ENCODE measurements at regions not wholly inside any gene's neighbourhood (a gene's known extent, or its start where the extent isn't known, plus 50 kb on each side); places are given as distances from the start of the nearest gene placed in this dataset.
A peak's percentile ranks its signal among the peaks of the same experiment; 100 is the strongest.

DNA sequence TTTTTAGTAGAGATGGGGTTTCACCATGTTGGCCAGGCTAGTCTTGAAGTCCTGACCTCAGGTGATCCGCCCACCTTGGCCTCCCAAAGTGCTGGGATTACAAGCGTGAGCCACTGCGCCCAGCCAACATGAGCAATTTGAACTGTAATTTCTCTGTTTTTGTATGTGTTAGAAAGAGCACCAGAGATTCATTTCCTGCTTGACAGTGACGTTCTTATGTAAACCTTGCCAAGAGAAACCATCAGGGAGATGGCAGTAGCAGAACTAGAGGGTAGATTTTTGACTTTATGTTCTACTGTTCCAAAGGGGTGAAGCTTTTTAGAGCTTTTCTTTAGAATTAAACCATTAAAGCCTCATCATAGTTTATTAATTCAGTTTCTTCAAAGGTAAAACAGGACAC lies 148.1 kb upstream of the UMPS start:
- no peak for DNase-seq

DNA sequence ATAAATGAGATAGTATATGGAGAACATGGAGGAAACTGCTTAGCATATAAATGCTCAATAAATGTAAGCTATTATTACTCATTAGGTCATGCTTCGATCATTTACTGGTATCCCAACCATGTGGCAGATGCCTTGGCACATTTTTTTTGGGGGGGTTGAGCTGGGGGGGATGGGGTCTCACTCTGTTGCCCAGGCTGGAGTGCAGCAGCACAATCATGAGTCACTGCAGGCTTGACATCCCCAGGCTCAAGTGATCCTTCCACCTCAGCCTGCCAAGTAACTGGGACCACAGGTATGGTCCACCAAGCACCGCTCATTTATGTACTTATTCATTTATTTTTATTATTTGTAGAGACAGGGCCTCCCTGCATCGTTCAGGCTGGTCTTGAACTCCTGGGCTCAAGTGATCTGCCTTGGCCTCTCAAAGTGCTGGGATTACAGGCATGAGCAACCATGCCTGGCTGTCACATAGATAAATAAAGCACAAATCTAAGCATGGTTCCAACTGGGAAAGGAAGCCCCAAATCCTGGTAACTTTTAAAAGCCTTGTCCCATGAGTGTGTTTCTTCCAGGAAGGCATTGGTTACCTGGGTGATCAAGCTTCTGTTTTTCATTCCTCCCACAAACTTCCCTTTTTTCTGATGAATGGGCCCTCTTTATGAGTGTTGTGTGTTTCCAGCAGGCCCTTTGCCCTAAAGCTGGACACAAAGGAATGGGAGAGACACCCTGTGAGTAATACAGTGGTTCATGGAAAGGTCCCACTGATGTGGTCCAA lies 147.4 kb upstream of the UMPS start:
- DNase-seq, result no peak

DNA sequence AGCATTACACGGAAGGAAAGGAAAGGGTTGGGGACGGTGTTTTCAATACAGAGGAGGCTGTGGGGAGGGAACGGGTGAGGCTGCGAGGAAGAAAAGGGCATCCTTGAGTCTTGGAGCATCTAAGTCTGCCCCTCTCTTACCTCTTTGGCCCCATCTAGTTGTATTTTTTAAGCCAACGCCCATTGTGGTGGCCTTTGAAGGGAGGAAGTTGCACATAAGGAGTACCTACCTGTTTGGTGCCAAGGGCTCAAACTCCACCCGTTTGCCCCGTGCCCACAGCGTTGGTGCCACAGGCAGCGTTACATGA lies 146.1 kb upstream of the UMPS start:
- no peak for DNase-seq

DNA sequence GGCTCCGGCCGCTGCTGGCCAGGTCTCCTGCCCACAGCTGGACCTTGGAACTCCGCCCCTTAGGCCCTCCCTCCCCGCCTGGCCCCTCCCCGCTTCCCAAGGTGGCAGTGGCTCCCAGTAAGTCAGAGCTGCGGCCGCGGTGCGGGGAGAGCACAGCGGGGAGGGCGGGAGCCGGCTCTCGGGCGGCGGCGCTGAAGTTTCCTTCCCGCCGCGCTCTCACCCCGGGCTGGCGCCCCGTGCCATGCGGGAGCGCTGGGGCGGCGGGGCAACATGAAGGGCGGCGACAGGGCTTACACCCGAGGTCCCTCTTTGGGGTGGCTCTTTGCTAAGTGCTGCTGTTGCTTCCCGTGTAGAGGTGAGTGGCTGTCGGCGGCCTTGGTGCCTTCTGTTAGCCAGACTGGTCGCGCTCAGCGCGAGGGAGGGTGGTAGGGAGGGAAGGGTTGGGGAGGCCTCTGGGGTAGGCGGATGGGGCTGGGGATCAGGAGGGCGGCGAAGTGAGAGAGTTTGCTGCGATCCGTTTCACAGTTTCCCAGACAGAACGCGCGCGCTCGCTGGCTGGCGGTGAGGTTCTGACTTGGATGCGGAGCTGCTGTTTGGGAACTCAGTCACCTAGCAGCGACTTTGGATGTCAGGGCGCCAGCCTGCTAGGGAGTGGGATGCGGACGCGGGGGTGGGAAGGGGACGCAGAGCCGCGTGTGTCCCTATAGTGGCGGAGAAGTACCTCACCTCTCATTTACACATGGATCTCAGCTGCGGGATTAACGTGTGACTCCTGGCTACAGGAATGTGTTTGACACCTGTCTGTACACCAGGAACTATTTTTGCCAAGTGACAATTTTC lies 145.5 kb upstream of the UMPS start:
- DNase-seq, result peak; percentile 73

DNA sequence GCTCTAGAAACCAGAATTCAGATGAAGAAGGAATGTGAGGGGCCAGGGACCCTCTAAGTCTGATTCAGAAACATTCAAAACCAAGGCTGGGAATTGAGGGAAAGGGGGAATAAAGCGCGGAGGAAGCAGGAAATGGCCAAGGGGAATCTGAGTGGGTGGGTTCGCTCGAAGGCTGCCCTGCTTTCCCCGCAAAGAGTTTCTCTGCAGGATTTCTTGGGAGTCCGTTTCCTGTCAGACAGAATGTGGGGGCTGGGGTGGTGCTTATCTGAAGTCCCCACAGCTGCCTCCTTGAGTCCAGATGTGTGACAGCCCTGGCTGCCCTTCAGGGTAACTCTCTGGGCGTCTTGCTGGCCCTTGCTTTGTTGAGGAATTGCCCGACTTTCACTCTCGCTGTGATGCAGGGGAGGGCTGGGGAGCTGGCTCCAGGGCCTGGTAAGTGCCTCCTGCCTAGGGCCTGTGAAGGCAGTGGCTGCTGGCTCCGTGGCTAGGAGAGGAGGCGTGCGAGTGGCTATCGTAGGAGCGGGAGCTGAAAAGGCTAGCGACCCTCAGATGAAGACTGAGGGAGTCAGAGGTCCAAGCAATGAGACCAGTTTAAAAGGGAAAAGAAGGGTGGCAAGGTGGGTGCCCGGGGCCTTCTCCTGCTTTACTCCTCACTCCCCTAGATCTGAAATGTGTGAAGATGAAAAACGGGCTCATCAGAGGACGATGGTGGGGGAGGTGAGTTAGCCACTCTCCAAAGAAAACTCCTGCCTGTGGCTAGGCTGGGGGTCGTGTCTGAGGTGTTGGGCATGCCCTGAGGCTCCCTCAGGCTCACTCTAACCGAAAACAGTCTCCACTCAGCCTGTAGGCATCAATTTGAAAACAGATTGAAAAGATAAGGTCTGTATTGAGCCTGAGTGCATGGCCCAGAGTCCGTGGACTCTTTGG lies 143.9 kb upstream of the UMPS start:
- DNase-seq, result no peak

DNA sequence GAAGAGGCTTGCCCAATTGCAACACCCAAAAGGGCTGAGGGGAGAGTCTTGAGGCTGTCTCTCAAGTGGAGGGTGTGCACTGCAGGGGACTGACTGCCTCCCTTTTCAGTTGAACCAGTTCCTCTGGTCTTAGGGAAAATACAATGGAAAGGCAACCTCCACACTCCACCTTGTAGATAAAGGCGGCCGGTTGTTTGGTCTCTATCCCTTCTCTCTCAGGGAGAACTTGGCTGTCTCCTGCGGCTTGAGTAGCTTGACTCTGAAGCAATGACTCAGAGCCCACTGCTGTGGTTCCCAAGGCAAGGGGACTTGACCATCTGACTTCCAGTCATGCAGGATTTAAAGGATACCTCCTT lies 143.2 kb upstream of the UMPS start:
- no peak for DNase-seq

DNA sequence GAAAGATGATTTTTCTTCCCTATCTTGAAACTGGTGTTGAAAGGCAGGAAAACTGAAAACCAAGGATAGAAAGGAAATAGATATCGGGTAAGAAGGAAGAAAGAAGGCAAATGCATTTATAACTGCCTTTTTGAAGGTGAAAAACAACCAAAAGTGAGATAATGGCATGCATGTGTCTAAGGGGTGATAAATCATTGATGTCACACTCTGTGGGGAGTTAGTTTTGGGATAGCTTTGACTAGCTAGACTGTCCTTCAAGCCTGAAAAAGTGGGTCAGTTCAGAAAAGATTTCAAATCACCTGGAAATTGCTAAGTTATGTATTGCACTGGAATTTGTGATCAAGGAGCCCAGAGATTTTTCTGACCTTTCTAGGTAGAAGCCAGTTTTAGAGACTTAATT lies 142.2 kb upstream of the UMPS start:
- DNase-seq, result no peak

DNA sequence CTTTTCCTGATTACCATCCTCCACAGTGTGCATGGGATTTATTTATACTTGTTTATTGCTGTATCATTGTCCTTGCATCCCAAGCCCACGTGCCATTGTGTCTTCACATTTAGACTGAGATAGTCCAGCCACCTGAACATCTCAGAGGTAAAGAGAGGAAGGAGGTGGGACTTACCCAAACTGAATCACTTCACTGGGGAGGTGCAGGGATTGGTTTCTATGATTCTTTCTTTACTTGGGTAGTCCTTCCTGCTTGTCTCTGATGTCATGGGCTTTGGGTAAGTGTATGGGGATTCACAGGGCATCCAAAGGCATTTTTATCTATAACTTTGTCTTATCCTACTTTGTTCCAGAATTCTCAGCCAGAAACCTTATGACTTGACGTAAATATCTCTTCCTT lies 141.5 kb upstream of the UMPS start:
- DNase-seq, result no peak

DNA sequence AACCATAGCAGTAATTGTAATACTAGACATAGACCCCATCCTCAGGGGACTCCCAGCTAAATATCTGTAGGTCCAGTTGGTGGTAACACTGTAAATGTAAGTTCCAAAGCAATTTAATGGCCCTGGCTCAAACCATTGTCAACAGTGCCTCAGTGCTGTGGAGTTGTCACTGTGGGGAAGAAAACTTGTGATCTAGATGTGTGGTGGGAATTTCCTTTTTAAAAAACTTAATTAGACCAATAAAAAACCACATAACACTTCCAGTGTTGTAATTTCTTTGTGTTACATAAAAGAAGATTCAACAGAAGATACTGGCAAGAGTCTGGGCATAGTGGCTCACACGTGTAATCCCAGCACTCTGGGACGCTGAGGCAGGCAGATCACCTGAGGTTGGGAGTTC lies 138.6 kb upstream of the UMPS start:
- DNase-seq, result no peak

DNA sequence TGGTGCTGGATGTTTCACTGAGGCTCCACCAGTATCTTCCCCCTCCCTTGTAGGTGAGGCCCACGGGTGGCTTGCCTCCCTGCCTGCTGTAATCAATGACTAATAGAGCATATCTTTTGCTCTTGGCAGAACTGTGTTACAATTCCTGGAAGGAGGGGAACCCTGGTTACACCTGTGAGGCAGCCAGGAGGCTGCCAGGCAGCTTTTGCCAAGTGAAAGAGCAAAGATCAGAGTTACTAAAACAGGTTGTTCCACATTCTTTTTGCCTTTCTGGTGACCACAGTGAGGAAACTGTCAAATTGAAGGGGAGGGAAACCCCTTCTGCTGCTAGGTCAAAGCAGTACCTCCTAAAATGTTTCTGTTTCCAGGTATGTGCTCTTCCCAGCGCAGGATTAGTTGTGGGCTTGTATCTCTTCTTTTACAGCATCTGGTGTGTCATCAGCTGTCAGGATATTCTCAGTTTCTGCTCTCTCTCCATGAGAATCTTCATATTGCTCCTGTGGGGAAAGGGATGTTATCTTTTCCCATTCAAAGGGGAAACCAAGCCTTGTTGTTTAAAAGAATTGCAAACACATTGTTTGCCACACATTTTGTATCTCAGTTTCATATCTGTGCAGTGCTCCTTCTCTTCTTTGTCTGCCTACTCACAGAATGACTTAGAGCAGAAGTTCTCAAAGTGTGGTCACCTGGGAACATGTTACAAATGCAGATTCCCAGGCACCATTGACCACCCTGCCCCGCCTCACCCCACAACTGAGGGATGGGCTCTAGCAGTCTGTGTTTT lies 137.4 kb upstream of the UMPS start:
- peak; percentile 51 for DNase-seq

DNA sequence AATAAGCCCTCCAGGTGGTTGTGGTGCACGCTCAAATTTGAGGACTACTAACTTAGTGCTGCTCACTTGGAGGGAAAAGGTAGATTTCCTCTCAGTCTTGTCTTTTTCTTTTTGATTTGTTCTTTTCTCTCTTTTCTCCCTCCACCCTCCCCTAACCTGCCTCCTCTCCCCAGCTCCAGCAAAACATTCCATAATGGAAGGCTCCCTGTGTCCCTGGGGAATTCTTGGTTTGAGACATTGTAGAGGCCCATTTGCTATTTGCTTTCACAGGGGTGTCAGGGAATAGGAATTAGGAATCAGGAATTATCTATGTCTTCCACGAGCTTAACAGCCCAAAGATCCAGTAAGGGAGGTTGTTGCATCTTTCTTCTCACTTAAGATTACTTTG lies 136.8 kb upstream of the UMPS start:
- no peak for DNase-seq

DNA sequence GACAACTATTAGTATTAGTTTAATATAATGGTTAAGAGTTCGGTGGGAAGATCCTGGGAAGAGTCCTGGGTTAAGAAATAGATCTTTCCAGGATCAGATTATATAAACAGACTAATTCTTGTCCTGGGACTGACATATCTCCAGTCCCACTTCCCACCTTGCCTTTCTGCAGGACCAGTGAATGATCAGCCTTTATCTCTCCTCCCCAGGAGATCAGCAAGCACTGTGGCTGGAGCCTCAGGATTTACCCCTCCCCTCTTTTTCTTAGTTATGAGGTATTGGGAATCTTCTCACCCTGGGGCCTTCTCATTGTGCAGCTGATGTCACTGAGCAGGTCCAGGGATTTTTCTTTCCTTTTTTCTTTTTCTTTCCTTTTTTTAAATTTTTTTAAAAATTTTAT lies 135.7 kb upstream of the UMPS start:
- no peak for DNase-seq

DNA sequence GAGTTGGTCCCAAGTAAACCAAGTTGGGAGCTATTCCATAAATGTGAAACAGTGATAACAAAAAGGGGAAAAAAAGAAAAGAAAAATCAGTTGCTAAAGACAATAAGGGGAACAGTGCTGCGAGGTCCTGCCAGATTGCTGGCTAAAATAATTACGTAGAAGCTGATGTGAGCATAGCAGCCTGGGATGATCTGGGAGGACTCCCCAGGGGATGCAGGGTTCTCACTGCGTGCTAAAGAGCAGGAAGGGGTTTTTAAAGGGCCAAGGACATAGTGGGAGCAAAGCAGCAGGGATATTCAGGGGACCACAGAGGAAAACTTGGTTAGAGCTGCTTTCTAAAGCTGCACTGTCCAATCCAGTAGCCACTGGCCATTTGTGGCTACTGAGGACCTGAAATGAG lies 133.0 kb upstream of the UMPS start:
- DNase-seq, result no peak

DNA sequence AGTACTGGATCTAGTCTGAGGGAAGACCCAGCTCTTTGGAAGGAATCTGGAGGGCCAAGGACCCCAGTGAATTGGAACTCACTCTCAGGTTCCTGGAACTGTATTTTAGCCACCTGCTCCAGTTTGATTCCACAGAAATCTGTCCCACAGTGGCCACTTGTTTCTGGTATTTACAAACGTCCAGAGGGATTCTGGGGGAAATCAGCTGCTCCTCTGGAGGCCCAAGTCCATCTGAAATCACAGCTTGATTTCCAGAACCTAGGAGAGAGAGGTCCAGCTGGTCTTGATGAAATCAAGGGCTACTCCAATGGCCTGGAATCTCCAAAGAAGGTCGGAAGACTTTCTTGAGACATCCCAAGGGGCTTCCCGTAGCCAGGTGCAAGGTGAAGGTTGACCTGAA lies 132.3 kb upstream of the UMPS start:
- DNase-seq, result no peak

DNA sequence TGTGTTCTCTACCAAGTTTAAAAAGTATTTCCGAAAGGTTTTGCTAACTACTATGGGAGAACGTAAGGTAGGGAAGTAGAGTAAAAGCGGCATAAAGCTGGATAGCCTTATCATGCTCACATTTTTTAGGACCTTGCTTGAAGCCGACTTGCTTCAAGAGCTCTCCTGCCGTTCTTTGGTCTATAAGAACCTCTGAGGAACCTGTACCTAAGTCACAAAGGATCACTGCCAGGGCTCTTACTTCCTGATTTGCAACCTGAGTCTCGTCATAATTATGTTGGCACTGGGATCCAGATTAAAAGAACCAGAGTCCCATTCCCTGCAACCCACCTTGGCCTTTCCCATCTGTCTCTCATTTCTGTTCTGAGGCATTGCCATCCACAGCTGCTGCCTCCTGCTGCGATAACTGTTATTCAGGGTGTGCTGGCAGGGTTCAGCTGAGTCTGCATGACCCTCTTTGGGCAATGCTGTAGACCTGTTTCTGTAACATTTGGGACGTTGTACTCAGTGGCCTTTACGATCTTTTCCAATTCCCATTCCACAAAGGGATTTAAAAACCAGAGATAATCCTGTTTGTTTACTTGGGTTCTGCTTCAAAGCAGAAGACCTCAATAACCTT lies 131.0 kb upstream of the UMPS start:
- no peak for DNase-seq

DNA sequence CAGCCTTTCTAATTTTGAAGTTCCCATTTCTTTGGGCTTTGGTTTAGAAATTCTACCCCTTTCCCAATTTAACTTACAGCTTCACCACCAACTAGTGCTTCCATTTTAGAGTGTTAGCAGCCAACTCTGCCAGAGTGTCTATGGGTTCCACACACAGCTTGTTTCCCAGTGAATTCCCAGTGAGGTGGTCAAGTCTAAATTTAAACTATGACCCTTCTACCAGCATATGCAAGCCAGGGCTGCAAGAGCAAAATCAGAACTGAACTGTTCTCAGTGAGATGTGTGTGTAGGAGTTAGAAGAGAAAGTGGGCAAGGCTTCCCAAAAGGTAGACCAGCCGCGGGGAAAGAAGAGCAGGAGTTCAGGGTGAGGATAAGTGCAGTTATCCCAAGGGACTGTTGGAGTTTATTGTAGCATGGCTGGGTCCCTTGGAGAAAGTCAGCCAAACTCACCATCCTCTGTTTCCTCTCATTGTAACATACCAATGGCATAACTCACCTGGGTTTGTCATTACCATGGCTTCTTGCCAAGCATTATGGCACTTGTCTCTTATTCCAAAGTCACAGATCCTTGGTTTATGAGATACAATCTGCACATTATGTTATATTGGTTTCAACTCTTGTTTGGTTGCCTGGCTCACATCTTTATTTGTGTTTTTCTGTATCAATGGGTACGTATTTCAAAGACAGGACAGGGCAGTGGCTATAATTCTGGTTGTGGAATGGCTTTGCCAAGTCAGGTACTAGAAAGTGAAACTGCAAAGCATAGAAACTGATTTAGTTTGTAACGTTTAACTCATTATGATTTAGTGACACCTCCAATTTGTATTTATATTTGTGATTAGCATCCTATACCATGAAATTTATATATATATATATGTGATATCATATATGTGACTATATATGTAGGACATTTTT lies 130.2 kb upstream of the UMPS start:
- no peak for DNase-seq

DNA sequence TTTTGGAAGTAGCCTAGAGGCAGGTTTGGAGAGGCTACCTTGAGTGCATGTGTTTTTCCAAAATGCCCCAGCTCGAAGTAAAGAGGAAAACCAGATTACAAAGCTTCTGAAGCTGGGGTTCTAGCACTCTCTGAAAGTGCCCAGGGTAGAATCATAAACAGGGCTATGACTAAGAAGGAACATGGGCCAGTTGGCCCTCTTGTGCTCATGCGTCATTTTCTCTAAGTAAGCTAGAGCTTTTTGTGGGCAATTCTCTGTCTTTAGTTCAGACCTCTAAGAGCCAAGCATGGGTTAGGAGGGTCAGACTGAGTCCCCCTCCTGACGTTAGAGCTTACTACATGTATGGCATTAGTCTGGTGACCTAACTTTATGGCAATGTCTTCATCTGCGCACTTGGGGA lies 129.5 kb upstream of the UMPS start:
- DNase-seq, result no peak

DNA sequence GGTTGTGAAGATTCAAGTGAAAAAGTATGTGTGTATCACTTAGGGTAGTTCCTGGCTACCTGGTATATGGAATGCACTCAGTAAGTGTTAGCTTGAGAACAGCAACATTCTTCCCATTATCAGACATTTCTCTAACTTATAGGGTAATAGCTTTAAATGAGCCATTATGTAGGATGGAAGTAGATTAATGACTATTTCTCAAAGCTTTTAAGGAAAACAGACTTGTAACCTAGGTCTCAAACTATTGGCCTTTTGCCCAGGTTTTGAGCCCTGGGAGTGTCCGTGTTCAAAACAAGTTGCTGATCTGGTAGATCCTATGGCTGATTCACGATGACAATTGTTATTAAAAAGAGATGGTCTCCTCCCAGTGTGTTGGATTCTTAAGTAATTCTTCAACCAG lies 129.1 kb upstream of the UMPS start:
- no peak for DNase-seq

DNA sequence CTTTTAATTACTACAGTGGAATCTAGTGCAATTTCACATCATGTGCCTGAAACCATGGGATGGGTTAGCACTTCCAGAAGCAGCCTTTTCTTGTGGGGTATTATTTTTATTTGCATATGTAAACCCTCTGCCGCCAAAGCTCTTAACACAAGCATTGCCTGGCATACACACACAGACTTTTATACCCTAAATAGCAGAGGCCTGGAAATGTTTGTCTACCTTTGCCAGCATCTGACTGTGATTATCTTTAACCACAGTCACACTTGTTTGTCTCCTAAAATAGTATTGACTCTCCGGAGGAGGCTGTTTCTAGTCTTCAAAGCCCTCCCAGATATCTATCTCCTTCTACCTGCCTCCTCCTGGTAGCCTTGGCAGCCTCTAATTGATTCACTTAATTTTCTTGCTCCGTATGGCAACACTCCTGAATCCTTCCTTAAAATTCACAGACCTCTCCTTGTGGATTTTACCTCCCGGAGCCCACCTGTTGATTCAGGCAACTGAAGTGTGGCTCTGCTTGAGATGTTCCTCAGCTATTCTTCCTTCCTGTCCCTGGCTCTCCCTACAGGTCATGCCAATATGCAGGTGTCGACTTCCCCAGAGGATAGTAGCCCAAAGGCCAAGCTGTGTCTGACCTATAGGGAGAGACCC lies 127.1 kb upstream of the UMPS start:
- no peak for DNase-seq
